ENCODE measurements at regions not wholly inside any gene's neighbourhood (a gene's known extent, or its start where the extent isn't known, plus 50 kb on each side); places are given as distances from the start of the nearest gene placed in this dataset.

GRCh38 chr6:91267246-91267645 is 680.4 kb upstream of the MAP3K7 start:
- intact Hi-C loops (cut with DNase I) = no loop called here
- Histone ChIP-seq H3K4me3 (no peak overlapping the region), H3K4me1 (no peaks in the 10 kb centered on the region), H3K27me3 (ENCODE audit: insufficient read depth in 3 of 3, low read length in 2 of 3) (no peaks in the 10 kb centered on the region), H3K9me3 (no peaks in the 10 kb centered on the region), H3K36me3 (ENCODE audit: insufficient read depth in 1 of 2, low read depth in 1 of 2) (no peaks in the 10 kb centered on the region), H3K27ac (no peak overlapping the region)
- DNase-seq (no peak), ATAC-seq (no peak)
- TF ChIP-seq CTCF (IDR thresholded peaks at IDR 0.05) = no peak
- 86 to 90% (median 88%) methylated on average over 6 of the region's 6 CpGs for WGBS, 3 donors

- no peak for ATAC-seq
- no peak for TF ChIP-seq CTCF (IDR thresholded peaks at IDR 0.05)
- Histone ChIP-seq H3K9me3 (no peaks in the 10 kb centered on the region), H3K4me1 (no peaks in the 10 kb centered on the region), H3K27me3 (ENCODE audit: insufficient read depth in 3 of 3, low read length in 2 of 3) (no peaks in the 10 kb centered on the region), H3K27ac (no peak overlapping the region), H3K36me3 (ENCODE audit: insufficient read depth in 1 of 2, low read depth in 1 of 2) (no peaks in the 10 kb centered on the region), H3K4me3 (no peak overlapping the region)
- intact Hi-C loops (cut with DNase I) = no loop called here
- no peak for DNase-seq
These were observed 679.3 kb upstream of the MAP3K7 start for GRCh38 chr6:91266156-91266555.

GRCh38 chr6:91243436-91243835 is 656.6 kb upstream of the MAP3K7 start:
- Histone ChIP-seq H3K27me3 (ENCODE audit: insufficient read depth in 3 of 3, low read length in 2 of 3) (no peaks in the 10 kb centered on the region), H3K27ac (no peak overlapping the region), H3K9me3 (no peaks in the 10 kb centered on the region), H3K36me3 (ENCODE audit: insufficient read depth in 1 of 2, low read depth in 1 of 2) (no peaks in the 10 kb centered on the region), H3K4me3 (no peak overlapping the region), H3K4me1 (no peaks in the 10 kb centered on the region)
- TF ChIP-seq CTCF (IDR thresholded peaks at IDR 0.05) = no peak
- WGBS, 3 donors = 89 to 93% (median 90%) methylated on average over 2 of the region's 2 CpGs
- DNase-seq = no peak
- ATAC-seq = no peak
- intact Hi-C loops (cut with DNase I) = no loop called here

- intact Hi-C loops (cut with DNase I) = no loop called here
- no peak for TF ChIP-seq CTCF (IDR thresholded peaks at IDR 0.05)
- WGBS, 3 donors = 82 to 92% (median 85%) methylated on average over 3 of the region's 3 CpGs
These were observed 655.7 kb upstream of the MAP3K7 start for GRCh38 chr6:91242614-91242949.

GRCh38 chr6:91241946-91242613 is 655.2 kb upstream of the MAP3K7 start:
- ATAC-seq = no peak
- H3K9me3 ChIP-seq = no peaks in the 10 kb centered on the region
- H3K27ac ChIP-seq = no peak overlapping the region
- H3K4me3 ChIP-seq = no peak overlapping the region
- TF ChIP-seq CTCF (IDR thresholded peaks at IDR 0.05) = no peak
- 67 to 76% (median 69%) methylated on average over 6 of the region's 6 CpGs for WGBS, 3 donors
- intact Hi-C loops (cut with DNase I) = no loop called here
- H3K27me3 ChIP-seq (ENCODE audit: insufficient read depth in 3 of 3, low read length in 2 of 3) = no peaks in the 10 kb centered on the region
- H3K36me3 ChIP-seq (ENCODE audit: insufficient read depth in 1 of 2, low read depth in 1 of 2) = no peaks in the 10 kb centered on the region
- DNase-seq = no peak
- no peaks in the 10 kb centered on the region for H3K4me1 ChIP-seq

More at GRCh38 chr6:91242614-91242949, 655.7 kb upstream of the MAP3K7 start:
- Histone ChIP-seq H3K27me3 (ENCODE audit: insufficient read depth in 3 of 3, low read length in 2 of 3) (no peaks in the 10 kb centered on the region), H3K36me3 (ENCODE audit: insufficient read depth in 1 of 2, low read depth in 1 of 2) (no peaks in the 10 kb centered on the region), H3K4me1 (no peaks in the 10 kb centered on the region), H3K9me3 (no peaks in the 10 kb centered on the region), H3K4me3 (no peak overlapping the region), H3K27ac (no peak overlapping the region)
- ATAC-seq = no peak
- DNase-seq = no peak
